H9 (cell line): ENCODE measurements at regions not wholly inside any gene's neighbourhood (a gene's known extent, or its start where the extent isn't known, plus 50 kb on each side); places are given as distances from the start of the nearest gene placed in this dataset.

ENCODE experiments used
- DNase-seq: peaks from one replicate; pipeline ENCODE4 v3.0.0-alpha.2; 2017
- H2AFZ ChIP-seq: one replicate; pipeline ENCODE4 v1.6.1; 2013; ENCODE audit warnings: mild to moderate bottlenecking, low read length, control low read depth, moderate library complexity
- H2AK5ac ChIP-seq: 2 replicates; pipeline ENCODE4 v1.6.1; 2013; ENCODE audit warnings: low read length, control low read depth, mixed read lengths; ENCODE audit not compliant: insufficient read length
- H2BK120ac ChIP-seq: one replicate; pipeline ENCODE4 v1.6.1; 2013; ENCODE audit warnings: low read depth, mild to moderate bottlenecking, low read length, control low read depth, inconsistent platforms; ENCODE audit not compliant: poor library complexity, severe bottlenecking
- H2BK12ac ChIP-seq: 2 replicates; pipeline ENCODE4 v1.6.1; 2013; ENCODE audit warnings: low read length, control low read depth, mixed read lengths, low read depth; ENCODE audit not compliant: insufficient read length
- H2BK15ac ChIP-seq: 2 replicates; pipeline ENCODE4 v1.6.1; 2013; ENCODE audit warnings: low read depth, low read length, control low read depth
- H2BK20ac ChIP-seq: one replicate; pipeline ENCODE4 v1.6.1; 2013; ENCODE audit warnings: low read depth, mild to moderate bottlenecking, low read length, control low read depth, inconsistent platforms; ENCODE audit not compliant: poor library complexity, severe bottlenecking
- H2BK5ac ChIP-seq: 2 replicates; pipeline ENCODE4 v1.6.1; 2013; ENCODE audit warnings: low read length, control low read depth, mixed read lengths; ENCODE audit not compliant: insufficient read length
- H3K14ac ChIP-seq: 2 replicates; pipeline ENCODE4 v1.6.1; 2013; ENCODE audit warnings: low read length, control low read depth; ENCODE audit not compliant: insufficient read depth
- H3K18ac ChIP-seq: 2 replicates; pipeline ENCODE4 v1.6.1; 2013; ENCODE audit warnings: low read depth, mild to moderate bottlenecking, mixed read lengths, low read length, control low read depth; ENCODE audit not compliant: insufficient read length
- H3K23ac ChIP-seq: 2 replicates; pipeline ENCODE4 v1.6.1; 2013; ENCODE audit warnings: low read length, control low read depth, mixed read lengths, low read depth; ENCODE audit not compliant: insufficient read length
- H3K23me2 ChIP-seq: 2 replicates; pipeline ENCODE4 v1.6.1; 2013; ENCODE audit warnings: low read depth, mild to moderate bottlenecking, mixed read lengths, low read length, control low read depth; ENCODE audit not compliant: insufficient read length, poor library complexity, severe bottlenecking
- H3K27ac ChIP-seq: 2 replicates; pipeline ENCODE4 v1.5.1; 2013; ENCODE audit warnings: low read length, control low read depth, mixed read lengths, low read depth; ENCODE audit not compliant: insufficient read length
- H3K27me3 ChIP-seq: 2 replicates; pipeline ENCODE4 v1.6.1; 2013; ENCODE audit warnings: low read length, control low read depth, inconsistent platforms; ENCODE audit not compliant: insufficient read depth
- H3K4ac ChIP-seq: 2 replicates; pipeline ENCODE4 v1.6.1; 2013; ENCODE audit warnings: low read depth, mild to moderate bottlenecking, control low read depth, inconsistent platforms, low read length, moderate library complexity
- H3K4me1 ChIP-seq: 2 replicates; pipeline ENCODE4 v1.6.1; 2013; ENCODE audit warnings: low read length, control low read depth, inconsistent platforms; ENCODE audit not compliant: insufficient read depth
- H3K4me2 ChIP-seq: 2 replicates; pipeline ENCODE4 v1.6.1; 2013; ENCODE audit warnings: low read length, control low read depth, mixed read lengths; ENCODE audit not compliant: insufficient read length, insufficient read depth
- H3K56ac ChIP-seq: 2 replicates; pipeline ENCODE4 v1.6.1; 2013; ENCODE audit warnings: low read depth, mild to moderate bottlenecking, mixed read lengths, low read length, control low read depth; ENCODE audit not compliant: insufficient read length
- H3K79me1 ChIP-seq: 2 replicates; pipeline ENCODE4 v1.6.1; 2013; ENCODE audit warnings: low read depth, mild to moderate bottlenecking, moderate library complexity, low read length, control low read depth, inconsistent platforms; ENCODE audit not compliant: insufficient read depth, poor library complexity, severe bottlenecking
- H3K79me2 ChIP-seq: 2 replicates; pipeline ENCODE4 v1.6.1; 2013; ENCODE audit warnings: low read length, control low read depth, inconsistent platforms; ENCODE audit not compliant: insufficient read depth
- H3K9ac ChIP-seq: 2 replicates; pipeline ENCODE4 v1.6.1; 2013; ENCODE audit warnings: low read length, control low read depth, mixed read lengths; ENCODE audit not compliant: insufficient read length; ENCODE audit errors: extremely low read depth
- H3K9me3 ChIP-seq: one replicate; pipeline ENCODE4 v1.6.1; 2013; ENCODE audit warnings: low read depth, low read length, inconsistent platforms; ENCODE audit not compliant: control insufficient read depth
- H3T11ph ChIP-seq: one replicate; pipeline ENCODE4 v1.6.1; 2013; ENCODE audit warnings: mild to moderate bottlenecking, low read length, control low read depth, inconsistent platforms
- H4K20me1 ChIP-seq: one replicate; pipeline ENCODE4 v1.6.1; 2013; ENCODE audit not compliant: control insufficient read depth, insufficient read length, insufficient read depth
- H4K5ac ChIP-seq: 2 replicates; pipeline ENCODE4 v1.6.1; 2013; ENCODE audit warnings: low read depth, mild to moderate bottlenecking, mixed read lengths, low read length, control low read depth; ENCODE audit not compliant: insufficient read length
- H4K8ac ChIP-seq: replicated peaks from 2 replicates; pipeline ENCODE4 v1.6.1; 2013; ENCODE audit warnings: low read length, control low read depth, mixed read lengths, low read depth; ENCODE audit not compliant: insufficient read length
- H4K91ac ChIP-seq: 2 replicates; pipeline ENCODE4 v1.6.1; 2013; ENCODE audit warnings: low read depth, mild to moderate bottlenecking, moderate library complexity, mixed read lengths, low read length, control low read depth; ENCODE audit not compliant: insufficient read length
- H3K27ac Mint-ChIP-seq, 3 experiments: 2 replicates in 2 of 3; 3 replicates in 1 of 3; pipeline ENCODE4 v1.8.0; 2020 to 2021; ENCODE audit warnings: mixed read lengths in 3 of 3, mild to moderate bottlenecking in 1 of 3, moderate library complexity in 1 of 3
- H3K27me3 Mint-ChIP-seq: 2 replicates; pipeline ENCODE4 v1.8.0; 2021; ENCODE audit warnings: low read depth, mild to moderate bottlenecking, moderate library complexity, mixed read lengths
- H3K36me3 Mint-ChIP-seq, 3 experiments: 2 replicates in 2 of 3; 3 replicates in 1 of 3; pipeline ENCODE4 v1.8.0; 2020 to 2021; ENCODE audit warnings: low read depth in 3 of 3, mixed read lengths in 3 of 3; ENCODE audit not compliant: insufficient read depth in 1 of 3
- H3K4me1 Mint-ChIP-seq, 2 experiments: 2 replicates each; pipeline ENCODE4 v1.8.0; 2020; ENCODE audit warnings: mixed read lengths in 2 of 2
- H3K4me3 Mint-ChIP-seq, 2 experiments: 2 replicates in 1 of 2; 3 replicates in 1 of 2; pipeline ENCODE4 v1.8.0; 2020 to 2021; ENCODE audit warnings: mild to moderate bottlenecking in 2 of 2, mixed read lengths in 2 of 2, moderate library complexity in 1 of 2
- H3K9me3 Mint-ChIP-seq, 2 experiments: 2 replicates in 1 of 2; 3 replicates in 1 of 2; pipeline ENCODE4 v1.8.0; 2020; ENCODE audit warnings: mild to moderate bottlenecking in 2 of 2, mixed read lengths in 2 of 2, moderate library complexity in 1 of 2
- WGBS: extraction: QIAGEN DNeasy Blood & Tissue Kit; methylation state at CpG from one replicate; pipeline ENCODE4 v1.1.7; 2013; ENCODE audit warnings: missing lambda C conversion rate, low lambda C conversion rate, mixed read lengths; ENCODE audit not compliant: insufficient read length; ENCODE audit errors: extremely low coverage; 5-methylcytosine and 5-hydroxymethylcytosine counted together
- TF ChIP-seq, protein P1 (sequence below): fragments of 200-600 bp; sonication (generic); conservative IDR thresholded peaks from 3 replicates; pipeline ENCODE4 v1.8.0; 2021; ENCODE audit warnings: antibody characterized with exemption, mild to moderate bottlenecking

DNA sequence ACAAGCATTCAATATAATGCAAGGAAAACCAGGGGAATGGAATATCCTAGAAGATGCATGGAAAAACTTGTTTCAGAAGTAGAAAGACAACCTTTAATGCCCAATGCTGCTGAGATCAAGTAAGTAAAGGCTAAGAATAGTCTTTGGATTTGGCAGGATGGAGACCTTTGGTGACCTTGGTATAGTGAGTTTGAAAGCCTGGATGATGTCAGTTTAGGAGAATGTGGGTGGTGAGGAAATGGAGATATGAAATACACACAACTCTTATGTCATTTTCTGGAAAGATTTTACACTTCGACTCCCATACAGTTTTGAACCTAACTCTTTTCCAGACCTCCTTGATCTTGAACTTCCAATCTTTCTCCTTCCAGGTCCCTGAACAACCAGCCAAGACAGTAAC is 185.7 kb downstream of the TFEC start:
- H3K27ac Mint-ChIP-seq = no peak overlapping the region
- Histone ChIP-seq H2BK120ac (no peak overlapping the region), H3K9me3 (no peaks in the 10 kb centered on the region), H2BK15ac (no peak overlapping the region), H3K23ac (no peak overlapping the region), H3T11ph (no peak overlapping the region), H2AFZ (no peak overlapping the region), H2BK12ac (no peak overlapping the region), H2AK5ac (no peak overlapping the region), H3K79me2 (no peaks in the 10 kb centered on the region), H3K9ac (no peak overlapping the region), H3K27me3 (no peaks in the 10 kb centered on the region), H3K27ac (no peak overlapping the region), H4K91ac (no peak overlapping the region), H3K79me1 (no peaks in the 10 kb centered on the region), H4K5ac (no peak overlapping the region), H3K4me2 (no peak overlapping the region), H3K18ac (no peak overlapping the region), H2BK20ac (no peak overlapping the region), H3K4ac (no peak overlapping the region), H3K23me2 (no peaks in the 10 kb centered on the region), H4K20me1 (no peaks in the 10 kb centered on the region), H3K56ac (no peak overlapping the region), H2BK5ac (no peak overlapping the region), H3K14ac (no peak overlapping the region), H3K4me1 (no peaks in the 10 kb centered on the region), H4K8ac (no peak overlapping the region)
- TF ChIP-seq, protein P1, sequence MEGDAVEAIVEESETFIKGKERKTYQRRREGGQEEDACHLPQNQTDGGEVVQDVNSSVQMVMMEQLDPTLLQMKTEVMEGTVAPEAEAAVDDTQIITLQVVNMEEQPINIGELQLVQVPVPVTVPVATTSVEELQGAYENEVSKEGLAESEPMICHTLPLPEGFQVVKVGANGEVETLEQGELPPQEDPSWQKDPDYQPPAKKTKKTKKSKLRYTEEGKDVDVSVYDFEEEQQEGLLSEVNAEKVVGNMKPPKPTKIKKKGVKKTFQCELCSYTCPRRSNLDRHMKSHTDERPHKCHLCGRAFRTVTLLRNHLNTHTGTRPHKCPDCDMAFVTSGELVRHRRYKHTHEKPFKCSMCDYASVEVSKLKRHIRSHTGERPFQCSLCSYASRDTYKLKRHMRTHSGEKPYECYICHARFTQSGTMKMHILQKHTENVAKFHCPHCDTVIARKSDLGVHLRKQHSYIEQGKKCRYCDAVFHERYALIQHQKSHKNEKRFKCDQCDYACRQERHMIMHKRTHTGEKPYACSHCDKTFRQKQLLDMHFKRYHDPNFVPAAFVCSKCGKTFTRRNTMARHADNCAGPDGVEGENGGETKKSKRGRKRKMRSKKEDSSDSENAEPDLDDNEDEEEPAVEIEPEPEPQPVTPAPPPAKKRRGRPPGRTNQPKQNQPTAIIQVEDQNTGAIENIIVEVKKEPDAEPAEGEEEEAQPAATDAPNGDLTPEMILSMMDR = no peak
- no peaks in the 10 kb centered on the region for H3K4me1 Mint-ChIP-seq
- no peaks in the 10 kb centered on the region; a peak in 1 of 7 replicates for H3K36me3 Mint-ChIP-seq
- no peak overlapping the region for H3K4me3 Mint-ChIP-seq
- no peaks in the 10 kb centered on the region; a peak in 2 of 5 replicates for H3K9me3 Mint-ChIP-seq
- DNase-seq = no peak
- no CpG with 5 or more reads among the region's 1 CpG for WGBS
- H3K27me3 Mint-ChIP-seq = no peaks in the 10 kb centered on the region
